Parathyroid adenoma (tissue), 2 donors: ENCODE measurements at regions not wholly inside any gene's neighbourhood (a gene's known extent, or its start where the extent isn't known, plus 50 kb on each side); places are given as distances from the start of the nearest gene placed in this dataset.

Experiments
- H2AFZ ChIP-seq: fragments of 300-600 bp; sonication (generic); one replicate; pipeline ENCODE4 v1.7.0; 2017; ENCODE audit warnings: antibody characterized with exemption, mild to moderate bottlenecking
- H3K27ac ChIP-seq: fragments of 300-600 bp; sonication (generic); one replicate; pipeline ENCODE4 v1.7.0; 2017
- H3K27me3 ChIP-seq: fragments of 300-600 bp; sonication (generic); one replicate; pipeline ENCODE4 v1.7.0; 2017; ENCODE audit warnings: low read length; ENCODE audit not compliant: control insufficient read depth, insufficient read depth
- H3K36me3 ChIP-seq: fragments of 300-600 bp; sonication (generic); one replicate; pipeline ENCODE4 v1.7.0; 2017; ENCODE audit warnings: low read length; ENCODE audit not compliant: control insufficient read depth, insufficient read depth
- H3K4me1 ChIP-seq: fragments of 300-600 bp; sonication (generic); one replicate; pipeline ENCODE4 v1.7.0; 2017; ENCODE audit warnings: control low read depth
- H3K4me2 ChIP-seq: fragments of 300-600 bp; sonication (generic); one replicate; pipeline ENCODE4 v1.7.0; 2017; ENCODE audit warnings: low read length
- H3K4me3 ChIP-seq: fragments of 300-600 bp; sonication (generic); one replicate; pipeline ENCODE4 v1.7.0; 2017; ENCODE audit warnings: low read depth, low read length
- H3K79me2 ChIP-seq: fragments of 300-600 bp; sonication (generic); one replicate; pipeline ENCODE4 v1.7.0; 2017; ENCODE audit warnings: control low read depth
- H3K9ac ChIP-seq: fragments of 300-600 bp; sonication (generic); one replicate; pipeline ENCODE4 v1.7.0; 2017; ENCODE audit warnings: mild to moderate bottlenecking
- H3K9me3 ChIP-seq: fragments of 300-600 bp; sonication (generic); one replicate; pipeline ENCODE4 v1.7.0; 2017; ENCODE audit warnings: low read length; ENCODE audit not compliant: control insufficient read depth
- TF ChIP-seq, protein P1 (sequence below): fragments of 300-600 bp; sonication (generic); IDR thresholded peaks from one replicate; pipeline ENCODE4 v1.7.0; 2017; ENCODE audit warnings: antibody characterized with exemption, mild to moderate bottlenecking
- donor health status: primary hyperparathyroidism.

DNA sequence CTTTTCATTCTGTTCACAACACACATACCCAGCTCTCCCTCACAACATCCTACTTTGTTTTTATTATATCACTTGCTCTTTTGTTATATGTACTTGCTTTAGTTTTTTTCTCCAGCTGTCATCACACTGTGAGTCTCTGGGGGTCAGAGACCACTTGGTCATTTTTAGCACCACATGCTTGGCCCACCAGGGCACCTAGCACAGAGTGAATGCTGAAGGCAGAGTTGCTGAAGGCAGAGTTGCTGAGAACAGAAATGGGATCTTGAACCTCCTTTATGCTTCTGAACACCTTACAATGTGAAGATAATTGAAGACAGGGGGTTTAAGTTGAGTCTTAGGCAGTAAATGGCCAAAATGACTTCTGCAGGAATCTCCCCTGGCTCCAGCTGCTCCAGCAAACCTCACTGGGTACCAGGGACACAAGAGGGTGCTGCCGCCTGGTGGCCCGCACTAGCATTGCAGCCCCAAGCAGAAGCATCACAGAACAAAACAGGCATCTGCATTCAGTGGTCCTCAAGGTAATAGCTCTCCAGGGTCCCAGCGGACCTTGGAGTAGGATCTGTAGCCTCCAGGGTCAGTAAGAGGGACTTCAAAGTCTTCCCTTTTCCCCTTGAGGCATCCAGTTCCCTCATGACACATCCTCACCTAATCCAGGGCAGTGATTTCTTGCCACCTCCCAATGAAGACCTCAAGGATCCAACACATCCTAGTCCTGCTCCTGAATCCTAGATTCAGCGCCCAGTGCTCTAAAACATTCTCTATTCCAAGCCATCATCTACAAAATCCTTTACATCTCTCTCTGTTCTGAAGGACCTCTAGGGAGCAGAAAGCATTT, 1972.6 kb downstream of the TP53TG3F start:
- Histone ChIP-seq H2AFZ (no peak overlapping the region), H3K4me2 (no peak overlapping the region), H3K9ac (no peak overlapping the region), H3K4me1 (no peaks in the 10 kb centered on the region), H3K79me2 (no peaks in the 10 kb centered on the region), H3K9me3 (no peaks in the 10 kb centered on the region), H3K27ac (no peak overlapping the region), H3K4me3 (no peak overlapping the region), H3K27me3 (no peaks in the 10 kb centered on the region), H3K36me3 (no peaks in the 10 kb centered on the region)
- TF ChIP-seq, protein P1, sequence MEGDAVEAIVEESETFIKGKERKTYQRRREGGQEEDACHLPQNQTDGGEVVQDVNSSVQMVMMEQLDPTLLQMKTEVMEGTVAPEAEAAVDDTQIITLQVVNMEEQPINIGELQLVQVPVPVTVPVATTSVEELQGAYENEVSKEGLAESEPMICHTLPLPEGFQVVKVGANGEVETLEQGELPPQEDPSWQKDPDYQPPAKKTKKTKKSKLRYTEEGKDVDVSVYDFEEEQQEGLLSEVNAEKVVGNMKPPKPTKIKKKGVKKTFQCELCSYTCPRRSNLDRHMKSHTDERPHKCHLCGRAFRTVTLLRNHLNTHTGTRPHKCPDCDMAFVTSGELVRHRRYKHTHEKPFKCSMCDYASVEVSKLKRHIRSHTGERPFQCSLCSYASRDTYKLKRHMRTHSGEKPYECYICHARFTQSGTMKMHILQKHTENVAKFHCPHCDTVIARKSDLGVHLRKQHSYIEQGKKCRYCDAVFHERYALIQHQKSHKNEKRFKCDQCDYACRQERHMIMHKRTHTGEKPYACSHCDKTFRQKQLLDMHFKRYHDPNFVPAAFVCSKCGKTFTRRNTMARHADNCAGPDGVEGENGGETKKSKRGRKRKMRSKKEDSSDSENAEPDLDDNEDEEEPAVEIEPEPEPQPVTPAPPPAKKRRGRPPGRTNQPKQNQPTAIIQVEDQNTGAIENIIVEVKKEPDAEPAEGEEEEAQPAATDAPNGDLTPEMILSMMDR, result peak; percentile 14

DNA sequence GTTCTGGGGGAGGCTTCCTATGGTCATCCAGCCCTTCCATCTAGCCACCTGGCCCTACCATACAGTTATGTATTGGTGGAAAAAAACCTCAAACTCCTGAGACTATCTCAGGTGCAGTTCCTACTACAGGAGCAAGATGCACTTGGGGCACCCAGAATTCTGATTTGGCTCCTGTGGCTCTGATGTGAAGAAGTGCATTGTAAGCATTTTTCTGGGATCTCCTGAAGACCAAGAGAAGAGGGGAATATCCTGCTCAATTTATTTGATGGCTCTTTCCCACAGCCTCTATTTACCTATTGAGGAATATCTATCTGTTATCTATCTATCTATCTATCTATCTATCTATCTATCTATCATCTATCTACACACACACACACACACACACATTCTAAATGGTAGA, 1981.5 kb downstream of the TP53TG3F start:
- Histone ChIP-seq H3K27me3 (no peaks in the 10 kb centered on the region), H3K4me1 (no peaks in the 10 kb centered on the region), H3K27ac (no peak overlapping the region), H3K4me2 (no peak overlapping the region), H3K9me3 (no peaks in the 10 kb centered on the region), H3K79me2 (no peaks in the 10 kb centered on the region), H3K4me3 (no peak overlapping the region), H3K9ac (no peak overlapping the region), H2AFZ (no peak overlapping the region), H3K36me3 (peaks cover 4% of the 10 kb centered on the region)
- TF ChIP-seq, protein P1, result no peak

DNA sequence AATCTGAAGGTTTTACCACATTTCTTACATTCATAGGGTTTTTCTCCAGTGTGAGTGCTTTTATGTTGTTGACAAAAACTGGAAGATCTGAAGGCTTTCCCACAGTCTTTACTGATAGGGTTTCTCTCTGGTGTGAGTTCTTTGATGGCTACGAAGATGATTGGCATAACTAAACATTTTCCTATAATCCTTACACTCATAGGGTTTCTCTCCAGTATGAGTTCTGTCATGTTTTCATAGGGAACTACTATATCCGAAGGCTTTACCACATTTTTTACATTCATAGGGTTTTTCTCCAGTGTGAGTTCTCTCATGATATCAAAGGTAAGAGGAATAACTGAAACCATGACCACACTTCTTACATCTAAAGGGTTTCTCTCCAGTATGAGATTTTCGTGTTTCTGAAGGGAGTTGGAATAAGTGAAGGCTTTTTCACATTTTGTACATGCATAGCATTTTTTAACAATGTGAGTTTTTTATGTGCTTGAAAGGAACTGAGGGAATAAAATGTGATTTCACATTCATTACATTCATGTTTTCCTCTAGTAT, 1987.7 kb downstream of the TP53TG3F start:
- Histone ChIP-seq H3K27ac (no peak overlapping the region), H2AFZ (no peak overlapping the region), H3K4me1 (no peaks in the 10 kb centered on the region), H3K4me2 (no peak overlapping the region), H3K36me3 (peaks cover 4% of the 10 kb centered on the region), H3K9me3 (no peaks in the 10 kb centered on the region), H3K9ac (no peak overlapping the region), H3K27me3 (no peaks in the 10 kb centered on the region), H3K79me2 (no peaks in the 10 kb centered on the region), H3K4me3 (no peak overlapping the region)
- TF ChIP-seq, protein P1, result no peak

DNA sequence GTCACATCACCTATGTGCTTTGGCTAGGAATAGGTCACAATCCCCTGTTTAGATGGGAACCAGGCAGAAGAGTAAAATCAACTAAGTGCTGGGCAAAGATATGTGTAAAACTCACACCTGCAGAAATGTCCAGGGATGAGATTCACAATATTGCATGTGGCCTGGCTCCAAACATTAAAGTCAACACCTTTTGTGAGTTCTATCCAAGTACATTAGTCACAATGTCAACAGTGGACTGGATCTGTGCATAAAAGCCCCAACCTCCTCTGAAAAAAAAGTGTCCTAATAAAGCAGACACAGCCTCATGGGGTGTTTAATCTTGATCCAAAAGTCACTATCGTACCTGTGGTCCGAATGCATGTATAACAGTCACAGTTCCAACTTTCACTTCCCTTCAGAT, 1990.3 kb downstream of the TP53TG3F start:
- Histone ChIP-seq H2AFZ (no peak overlapping the region), H3K9ac (no peak overlapping the region), H3K27me3 (no peaks in the 10 kb centered on the region), H3K4me1 (no peaks in the 10 kb centered on the region), H3K36me3 (peaks cover 4% of the 10 kb centered on the region), H3K9me3 (no peaks in the 10 kb centered on the region), H3K79me2 (no peaks in the 10 kb centered on the region), H3K4me3 (no peak overlapping the region), H3K27ac (no peak overlapping the region), H3K4me2 (no peak overlapping the region)
- TF ChIP-seq, protein P1, result no peak
